HG02870 (cell line): ENCODE measurements at regions not wholly inside any gene's neighbourhood (a gene's known extent, or its start where the extent isn't known, plus 50 kb on each side); places are given as distances from the start of the nearest gene placed in this dataset.
"Not testable (repeated sequence)": the region's sequence is repeated elsewhere in the genome, so short reads cannot be mapped to it uniquely, and the experiment has no call there.

Experiments used
- ATAC-seq: cut with Tn5 transposase; IDR thresholded peaks from one replicate; pipeline ENCODE4 v1.9.1; 2021; ENCODE audit warnings: mild to moderate bottlenecking, moderate library complexity; ENCODE audit not compliant: unreplicated experiment

DNA sequence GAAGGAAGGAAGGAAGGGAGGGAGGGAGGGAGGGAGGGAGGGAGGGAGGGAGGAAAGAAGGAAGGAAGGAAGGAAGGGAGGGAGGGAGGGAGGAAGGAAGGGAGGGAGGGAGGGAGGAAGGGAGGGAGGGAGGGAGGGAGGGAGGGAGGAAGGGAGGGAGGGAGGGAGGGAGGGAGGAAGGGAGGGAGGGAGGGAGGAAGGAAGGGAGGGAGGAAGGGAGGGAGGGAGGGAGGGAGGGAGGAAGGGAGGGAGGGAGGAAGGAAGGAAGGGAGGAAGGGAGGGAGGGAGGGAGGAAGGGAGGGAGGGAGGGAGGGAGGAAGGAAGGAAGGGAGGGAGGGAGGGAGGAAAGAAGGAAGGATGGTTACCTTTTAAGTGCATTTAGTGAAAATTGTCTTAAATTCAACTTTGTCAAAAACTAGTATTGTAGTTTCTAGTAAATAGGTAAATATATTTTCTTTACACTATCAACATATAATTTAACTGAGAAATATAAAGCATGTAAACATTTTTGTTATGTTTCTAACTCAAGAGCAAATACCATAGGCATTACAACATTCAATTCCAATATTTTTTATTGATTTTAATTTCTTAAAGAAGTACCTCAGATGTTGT lies 776.4 kb upstream of the ADGRL3 start:
- ATAC-seq: not testable (repeated sequence)

DNA sequence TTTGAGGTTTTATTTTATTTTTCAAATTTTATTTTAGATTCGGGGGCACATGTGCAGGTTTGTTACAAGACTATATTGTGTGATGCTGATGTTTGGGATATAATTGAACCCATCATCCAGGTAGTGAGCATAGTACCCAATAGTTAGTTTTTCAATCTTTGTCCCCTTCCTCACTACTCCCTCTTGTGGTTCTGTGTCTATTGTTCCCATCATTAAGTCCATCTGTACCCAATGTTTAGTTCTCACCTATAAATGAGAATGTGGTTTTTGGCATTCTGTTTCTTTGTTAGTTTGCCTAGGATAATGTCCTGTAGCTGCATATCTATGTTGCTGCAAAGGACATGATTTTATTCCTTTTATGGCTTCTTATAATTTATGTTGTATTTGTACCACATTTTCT lies 767.2 kb upstream of the ADGRL3 start:
- ATAC-seq: no peak

DNA sequence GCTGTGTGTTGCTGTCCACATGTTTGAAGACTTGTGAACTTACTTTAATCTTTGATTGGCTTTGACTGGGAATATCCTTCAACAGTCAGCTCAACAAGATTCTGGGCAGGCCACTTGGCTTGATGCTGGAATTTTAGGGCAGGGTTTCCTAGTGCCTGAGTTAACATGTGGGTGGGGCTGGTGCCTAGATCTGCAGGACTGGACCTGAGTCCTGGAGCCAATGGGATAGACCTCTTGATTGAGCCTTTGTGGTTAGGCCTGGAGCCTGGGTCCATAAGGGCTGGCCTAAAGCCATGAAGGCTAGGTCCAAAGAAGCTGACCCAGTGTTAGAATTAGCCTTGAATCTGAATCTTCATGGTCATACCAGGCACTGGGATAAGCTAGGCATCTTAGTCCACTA lies 757.1 kb upstream of the ADGRL3 start:
- ATAC-seq: no peak

DNA sequence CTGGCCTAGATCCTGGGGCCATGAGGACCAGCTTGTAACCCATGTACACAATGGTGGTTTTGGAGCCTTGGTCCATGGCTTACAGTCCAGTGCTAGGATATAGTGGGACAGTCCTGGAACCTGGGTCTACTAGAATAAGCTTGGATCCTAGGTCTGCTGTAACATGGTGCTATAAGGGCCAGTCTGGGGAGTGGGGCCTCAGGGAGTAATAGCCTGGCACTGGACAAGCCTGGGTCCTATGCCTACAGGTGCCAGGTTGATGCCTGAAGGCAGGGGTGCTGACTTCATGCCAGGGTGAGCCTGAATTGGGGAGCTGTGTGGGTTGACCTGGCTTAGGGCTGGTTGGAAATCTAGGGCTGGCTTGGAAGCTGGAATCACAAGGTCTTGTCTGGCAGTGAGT lies 756.3 kb upstream of the ADGRL3 start:
- no peak for ATAC-seq

DNA sequence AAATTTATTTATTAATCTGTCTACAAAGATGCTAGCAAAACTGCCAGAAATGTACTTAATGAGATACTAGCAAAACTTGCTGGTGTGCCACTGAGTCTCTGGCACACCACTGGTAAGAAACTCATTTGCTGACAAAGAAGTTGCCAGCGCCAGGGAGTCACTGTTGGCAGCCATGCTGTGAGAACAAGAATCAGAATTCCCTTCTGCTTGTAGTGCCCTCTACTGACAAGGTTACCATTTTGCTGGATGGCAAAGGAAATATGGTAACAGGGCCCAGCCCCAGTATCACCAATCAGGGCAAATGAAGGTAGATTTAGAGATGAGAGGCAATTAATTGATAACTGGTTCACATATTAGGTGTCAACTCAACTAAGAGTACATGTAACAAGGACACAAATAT lies 750.1 kb upstream of the ADGRL3 start:
- no peak for ATAC-seq

DNA sequence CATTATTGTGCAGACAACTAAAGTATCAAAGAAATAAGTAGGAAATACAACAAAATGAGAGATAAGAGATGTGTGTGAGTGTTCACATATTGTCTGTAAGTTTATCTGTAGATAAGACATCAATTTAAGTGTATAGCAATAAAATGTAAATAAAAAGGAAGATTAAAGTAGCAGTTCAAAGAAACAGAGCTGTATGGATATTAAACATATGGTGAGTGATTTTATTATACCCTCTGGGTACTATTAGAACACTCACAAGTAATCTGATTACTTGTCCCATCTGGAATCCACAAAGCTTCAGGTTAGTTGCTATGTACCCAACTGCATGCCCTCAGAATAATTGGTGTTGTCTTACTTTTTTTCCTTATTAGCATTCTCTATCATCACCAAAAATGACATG lies 747.9 kb upstream of the ADGRL3 start:
- no peak for ATAC-seq

DNA sequence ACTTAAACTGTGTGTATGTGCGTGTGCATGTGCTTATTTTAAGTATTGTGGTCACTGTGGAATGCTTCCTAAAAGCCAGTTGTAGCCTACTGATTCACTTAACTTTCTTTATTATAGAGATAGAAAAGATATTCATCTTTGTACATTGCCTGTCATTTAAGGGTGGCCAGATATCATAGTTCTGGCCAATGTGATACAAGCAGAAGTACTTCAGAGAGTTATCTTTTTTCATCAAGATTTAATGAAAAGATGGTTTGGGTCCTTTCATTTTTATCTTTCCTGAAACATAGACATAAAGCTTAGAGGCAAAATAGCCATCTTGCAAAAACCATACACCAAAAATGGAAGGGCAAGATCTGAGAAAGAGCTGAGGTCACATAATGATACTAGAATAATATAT lies 744.7 kb upstream of the ADGRL3 start:
- no peak for ATAC-seq

DNA sequence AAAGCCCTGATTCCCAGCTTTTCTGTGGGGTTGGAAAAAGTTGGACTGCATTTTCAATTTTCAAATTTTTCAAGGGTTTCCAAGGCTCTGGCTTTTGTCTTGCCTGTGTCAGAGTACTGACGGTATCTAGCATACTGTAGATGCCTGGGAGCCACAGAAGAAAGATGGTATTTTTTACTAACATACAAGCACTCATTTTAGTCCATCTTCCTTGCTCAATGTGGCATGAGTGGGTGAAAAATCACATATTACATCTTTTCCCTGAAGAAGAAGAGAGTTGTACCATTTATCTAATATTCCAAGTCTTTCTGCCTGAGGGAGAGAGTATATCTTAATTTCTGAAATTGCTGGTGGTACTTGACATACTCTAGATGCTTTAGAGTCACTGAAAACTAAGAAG lies 738.6 kb upstream of the ADGRL3 start:
- no peak for ATAC-seq

DNA sequence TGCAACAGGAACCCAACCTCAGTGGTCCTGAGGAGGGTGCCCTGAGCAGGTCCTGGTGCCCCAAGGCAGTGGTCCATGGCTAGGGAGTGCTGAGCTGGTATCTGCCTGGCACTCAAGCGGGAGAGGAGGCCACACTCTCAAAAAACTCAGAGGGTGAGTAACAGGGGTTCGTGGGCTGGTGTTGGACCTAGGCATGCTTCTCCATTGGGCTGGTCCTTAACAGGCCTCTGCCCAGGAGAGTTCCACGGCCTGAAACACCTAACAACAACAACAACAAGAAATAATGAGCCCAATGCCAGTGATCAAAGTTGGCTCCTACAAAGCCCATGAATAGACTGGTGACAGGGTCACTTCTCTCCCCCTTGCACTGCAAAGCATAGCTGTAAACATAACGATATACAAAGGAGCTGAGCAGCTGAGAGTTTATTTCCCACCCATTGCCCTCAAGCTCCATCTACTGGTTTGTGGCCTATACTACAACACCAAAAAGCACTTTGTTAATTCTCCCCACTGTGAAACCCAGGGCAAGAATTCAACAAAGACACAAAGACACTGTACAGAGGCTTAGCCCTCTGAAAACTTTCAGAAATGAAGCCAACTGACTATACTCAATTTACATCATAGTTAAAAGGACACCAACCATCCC lies 736.1 kb upstream of the ADGRL3 start:
- peak; percentile 80 for ATAC-seq

DNA sequence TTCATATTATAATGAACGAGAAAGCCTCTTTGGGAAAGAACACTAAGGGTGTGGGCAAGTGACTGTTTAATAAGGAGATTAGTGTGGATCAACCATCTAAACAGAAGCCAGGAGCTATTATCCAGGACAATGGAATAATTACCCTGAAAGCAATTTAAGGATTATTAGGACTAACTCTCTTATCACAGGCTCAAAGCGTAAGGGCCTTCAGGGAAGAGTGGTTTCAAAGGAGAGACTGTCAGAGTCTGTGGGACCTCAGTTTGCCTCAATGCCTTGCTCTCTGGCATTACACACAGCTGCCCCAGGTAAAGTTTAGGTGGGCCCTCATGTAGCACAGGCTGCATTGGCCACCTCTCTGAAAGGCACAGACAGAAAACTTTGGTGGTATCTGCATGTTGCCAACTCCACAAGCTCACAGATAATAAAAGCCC lies 717.2 kb upstream of the ADGRL3 start:
- no peak for ATAC-seq

DNA sequence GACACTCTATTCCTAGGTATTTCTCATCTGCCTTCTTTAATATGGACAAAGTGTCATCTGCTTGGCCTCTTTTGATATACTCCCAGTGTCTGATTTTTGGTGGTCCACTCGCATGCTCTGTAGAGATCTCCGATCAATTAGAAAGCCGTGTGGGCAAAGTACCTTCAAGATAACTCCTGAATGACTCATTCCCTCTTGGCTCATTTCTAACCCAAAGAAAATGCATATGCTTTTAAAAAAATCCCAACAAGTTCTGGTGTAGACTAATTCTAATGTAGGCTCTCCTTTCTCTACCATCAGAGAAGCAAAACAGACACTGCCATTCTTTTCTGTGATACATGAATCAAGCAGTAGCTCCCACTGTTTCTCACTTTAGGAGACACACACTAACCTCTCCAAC lies 714.9 kb upstream of the ADGRL3 start:
- ATAC-seq: no peak

DNA sequence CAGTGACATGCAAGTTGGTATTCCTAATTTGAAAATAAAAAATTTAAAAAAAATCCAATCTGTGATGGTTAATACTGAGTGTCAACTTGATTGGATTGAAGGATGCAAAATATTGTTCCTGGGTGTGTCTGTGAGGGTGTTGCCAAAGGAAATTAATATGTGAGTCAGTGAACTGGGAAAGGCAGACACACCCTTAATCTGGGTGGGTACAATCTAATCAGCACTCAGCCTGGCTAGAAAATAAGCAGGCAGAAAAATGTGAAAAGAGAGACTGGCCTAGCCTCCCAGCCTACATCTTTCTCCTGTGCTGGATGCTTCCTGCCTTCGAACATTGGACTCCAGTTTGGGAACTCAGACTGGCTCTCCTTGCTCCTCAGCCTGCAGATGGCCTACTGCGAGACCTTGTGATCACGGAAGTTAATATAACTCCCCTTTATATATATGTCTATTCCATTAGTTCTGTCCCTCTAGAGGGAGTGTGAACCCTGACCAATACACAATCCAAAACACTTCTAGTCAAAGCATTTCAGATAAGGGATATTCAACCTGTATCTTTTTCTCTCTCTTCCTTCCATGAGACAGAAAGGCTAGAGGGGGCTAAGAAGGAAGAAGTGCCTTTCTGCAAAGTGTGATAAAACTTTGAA lies 712.9 kb upstream of the ADGRL3 start:
- not testable (repeated sequence) for ATAC-seq

DNA sequence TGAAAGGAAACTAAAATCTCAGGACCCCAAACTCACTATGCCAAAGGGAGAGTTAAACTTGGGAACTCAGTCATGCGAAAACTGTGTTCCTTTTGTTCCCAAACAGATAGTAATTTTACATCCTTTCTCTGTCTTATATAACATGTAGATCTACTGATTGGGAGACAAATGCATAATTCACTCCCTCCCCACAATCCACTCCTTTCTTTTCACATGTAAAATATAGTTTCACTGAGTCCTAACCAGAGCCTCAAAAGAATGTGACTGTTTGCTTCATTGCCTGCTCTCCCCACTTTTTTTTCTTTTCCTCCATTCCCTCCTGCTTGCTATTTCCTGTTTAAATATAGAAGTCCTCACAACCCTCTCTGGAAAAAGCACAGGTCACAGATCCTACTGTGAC lies 699.3 kb upstream of the ADGRL3 start:
- ATAC-seq: no peak

DNA sequence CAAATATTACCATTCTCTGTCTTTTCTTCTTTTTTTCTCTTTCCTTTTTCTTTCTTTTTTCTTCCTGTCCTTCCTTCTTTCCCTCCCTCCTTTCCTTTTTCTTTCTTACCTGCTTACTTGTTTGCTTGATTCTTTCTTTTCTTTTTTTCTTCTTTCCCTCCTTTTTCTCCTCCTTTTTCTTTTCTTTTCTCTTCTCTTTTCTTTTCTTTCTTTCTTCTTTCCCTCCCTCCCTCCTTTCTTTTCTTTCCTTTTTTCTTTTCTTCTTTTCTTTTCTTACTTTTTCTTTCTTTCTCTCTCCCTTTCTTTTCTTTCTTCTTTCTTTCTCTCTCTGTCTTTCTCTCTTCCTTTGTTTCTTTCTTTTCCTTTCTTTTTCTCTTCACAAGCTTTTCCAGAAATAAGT lies 697.4 kb upstream of the ADGRL3 start:
- no peak for ATAC-seq

DNA sequence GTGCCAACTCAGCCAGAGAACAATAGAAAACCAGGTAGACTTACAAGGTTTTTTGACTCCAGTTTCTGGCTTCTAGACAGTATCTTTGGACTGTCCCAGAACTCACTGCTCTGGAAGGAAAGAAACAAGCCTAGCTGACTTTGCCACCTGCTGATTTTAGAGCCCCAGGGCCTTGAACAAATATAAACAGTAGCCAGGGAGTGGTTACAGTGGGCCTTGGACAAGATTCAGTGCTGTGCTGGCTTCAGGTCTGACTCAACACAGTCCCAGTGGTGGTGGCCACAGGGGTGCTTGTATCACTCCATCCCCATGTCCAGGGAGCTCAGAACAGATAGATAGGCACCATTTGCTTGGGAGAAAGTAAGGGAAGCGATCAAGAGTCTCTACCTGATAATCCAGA lies 694.1 kb upstream of the ADGRL3 start:
- ATAC-seq: no peak

DNA sequence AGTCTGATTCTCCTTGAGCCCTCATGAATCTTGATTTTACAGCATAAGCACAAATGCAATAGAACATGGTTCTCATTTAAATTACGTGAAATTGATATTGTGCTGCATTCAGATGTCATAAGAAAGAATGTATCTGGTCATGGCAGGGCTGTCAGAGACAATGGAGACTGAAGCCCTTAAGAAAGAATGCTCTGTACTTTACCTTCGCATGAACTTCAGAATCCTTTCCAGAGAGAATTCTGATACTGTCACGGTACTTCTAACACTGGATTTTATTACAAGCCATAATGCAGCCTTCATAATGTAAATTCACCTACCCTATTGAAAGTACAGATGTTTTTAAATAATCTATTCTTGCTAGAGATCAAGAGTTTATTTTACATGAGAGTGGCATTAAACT lies 677.9 kb upstream of the ADGRL3 start:
- no peak for ATAC-seq

DNA sequence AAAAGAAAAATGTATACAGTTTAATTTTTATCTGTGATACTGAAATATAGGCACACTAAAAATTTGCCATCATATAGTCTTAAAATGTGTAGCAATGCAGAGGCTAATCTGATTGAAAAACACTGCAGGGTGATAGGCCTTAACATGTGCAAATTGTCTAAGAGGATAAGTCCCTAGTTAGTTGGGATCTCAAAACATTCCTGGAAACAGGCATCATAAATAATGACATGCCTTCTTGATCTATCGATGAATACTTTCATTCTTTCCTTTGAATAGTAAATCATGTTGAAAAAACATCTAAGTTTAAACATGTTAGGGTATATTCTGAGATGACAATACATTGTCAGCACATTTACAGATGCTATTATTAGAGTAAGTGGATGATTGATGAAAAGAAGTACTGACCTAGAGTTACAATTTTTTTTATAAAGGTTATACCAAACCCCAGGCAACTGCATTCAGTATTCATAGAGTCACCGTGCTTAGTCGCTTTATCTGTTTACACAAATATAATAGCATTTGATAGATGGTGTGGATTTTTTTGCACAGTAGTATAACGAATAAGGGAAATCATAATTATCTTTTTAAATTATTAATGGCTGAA lies 668.2 kb upstream of the ADGRL3 start:
- ATAC-seq: no peak

DNA sequence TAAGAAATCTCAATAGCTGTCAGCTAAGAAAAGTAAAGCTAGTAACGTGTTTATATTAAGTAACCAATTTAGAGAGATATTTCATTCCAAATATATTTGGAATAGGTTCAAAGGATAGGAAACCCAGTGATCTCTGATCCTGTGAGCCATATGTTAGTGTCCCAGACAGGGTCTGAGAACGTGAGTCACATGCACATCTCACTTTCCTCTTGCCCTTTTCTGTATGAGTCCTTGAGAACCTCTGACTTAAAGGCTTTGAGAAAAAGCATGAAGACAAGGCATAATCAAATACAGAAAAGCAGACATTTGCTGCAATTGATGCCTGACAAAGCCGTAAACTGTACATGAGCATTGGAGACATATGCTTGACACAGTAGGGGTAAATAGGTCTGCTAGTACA lies 655.1 kb upstream of the ADGRL3 start:
- ATAC-seq: no peak

DNA sequence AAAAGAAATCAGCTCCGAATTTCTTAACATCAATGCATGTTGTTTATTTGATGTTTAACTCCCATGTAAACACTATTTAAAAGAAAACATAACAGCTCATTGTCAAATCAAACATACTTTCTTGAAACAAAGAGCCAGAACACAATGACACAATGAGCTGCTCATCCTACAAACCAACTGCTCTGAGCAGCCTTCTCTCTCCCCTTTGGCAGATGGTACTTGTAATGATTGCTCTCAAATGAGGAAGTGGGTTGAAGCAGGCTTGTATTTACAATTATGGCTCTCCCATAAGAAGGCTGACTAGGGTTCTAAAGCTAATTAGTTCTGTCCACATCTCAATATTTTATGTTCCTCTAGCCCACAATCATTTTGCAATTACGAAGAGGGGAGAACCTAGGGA lies 637.8 kb upstream of the ADGRL3 start:
- ATAC-seq: no peak

DNA sequence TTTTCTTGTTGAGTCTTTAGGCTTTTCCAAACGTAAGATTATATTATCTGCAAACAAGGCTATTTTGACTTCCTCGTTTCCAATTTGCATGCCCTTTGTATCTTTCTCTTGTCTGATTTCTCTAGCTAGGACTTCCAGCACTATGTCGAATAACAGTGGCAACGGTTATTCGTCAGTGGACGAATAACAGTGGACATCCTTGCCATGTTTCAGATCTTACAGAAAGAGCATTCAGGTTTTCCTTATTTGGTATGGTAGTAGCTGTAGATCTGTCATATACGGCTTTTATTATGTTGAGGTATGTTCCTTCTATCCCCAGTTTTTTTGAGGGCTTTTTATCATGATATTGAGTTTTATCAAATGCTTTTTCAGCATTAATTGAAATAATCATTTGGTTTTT lies 634.6 kb upstream of the ADGRL3 start:
- ATAC-seq: no peak

DNA sequence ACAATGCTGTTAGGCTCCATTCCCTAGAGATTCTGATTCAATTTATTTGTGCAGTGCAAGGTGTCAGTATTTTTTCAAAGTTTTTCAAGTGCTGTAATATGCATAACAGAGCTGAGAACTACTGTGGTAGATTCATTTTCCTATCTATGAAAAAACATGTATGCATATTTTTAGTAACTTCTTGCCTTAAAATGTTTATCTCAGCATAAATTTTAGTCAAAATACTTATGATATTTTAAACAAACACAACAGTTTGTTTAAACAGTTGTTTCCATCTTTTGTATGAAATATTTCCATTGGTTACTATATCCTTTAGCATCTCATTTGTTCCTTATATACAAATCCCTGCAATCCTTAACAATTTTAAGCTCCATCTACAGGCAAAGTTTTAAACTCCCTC lies 624.8 kb upstream of the ADGRL3 start:
- ATAC-seq: no peak

DNA sequence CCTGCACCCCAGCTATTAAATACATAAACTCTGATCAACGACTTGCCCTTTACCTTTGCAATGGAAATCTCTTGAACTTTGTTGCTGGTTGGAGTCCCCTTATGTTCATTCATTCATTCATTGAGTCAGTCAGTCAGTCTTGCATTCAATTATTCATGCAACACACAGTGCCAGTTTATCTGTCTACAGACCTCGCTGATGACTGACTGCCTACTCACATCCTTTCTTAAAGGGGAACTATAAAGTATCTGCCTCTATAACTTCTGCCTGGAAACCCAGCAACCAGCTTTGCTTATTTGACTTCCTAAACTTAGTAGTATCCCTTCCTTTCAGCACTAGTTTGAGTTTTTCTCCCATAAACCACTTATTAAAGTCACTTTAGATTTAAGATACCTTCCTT lies 620.8 kb upstream of the ADGRL3 start:
- no peak for ATAC-seq
